ENCODE measurements at regions not wholly inside any gene's neighbourhood (a gene's known extent, or its start where the extent isn't known, plus 50 kb on each side); places are given as distances from the start of the nearest gene placed in this dataset.

DNA sequence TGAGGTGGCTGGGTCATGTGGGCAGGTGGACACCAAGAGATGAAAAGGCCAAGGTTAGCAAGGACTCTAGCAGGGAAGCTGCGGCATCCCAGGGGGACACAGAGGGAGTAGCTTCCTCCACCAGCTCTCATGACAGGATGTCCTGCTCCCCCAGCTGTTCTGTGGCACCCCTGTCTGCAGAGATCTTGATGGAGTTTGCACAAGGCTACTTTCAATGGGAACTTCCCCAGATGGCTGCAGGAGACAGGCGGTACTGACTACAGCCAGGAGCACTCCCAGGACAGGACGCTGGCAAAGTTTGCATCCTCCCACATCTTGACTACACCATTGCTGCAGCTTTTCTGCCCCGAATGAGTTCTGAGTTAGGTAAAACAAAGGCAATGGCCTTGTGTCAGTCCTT, 312.8 kb downstream of the TLE4 start:
- no peak for DNase-seq

DNA sequence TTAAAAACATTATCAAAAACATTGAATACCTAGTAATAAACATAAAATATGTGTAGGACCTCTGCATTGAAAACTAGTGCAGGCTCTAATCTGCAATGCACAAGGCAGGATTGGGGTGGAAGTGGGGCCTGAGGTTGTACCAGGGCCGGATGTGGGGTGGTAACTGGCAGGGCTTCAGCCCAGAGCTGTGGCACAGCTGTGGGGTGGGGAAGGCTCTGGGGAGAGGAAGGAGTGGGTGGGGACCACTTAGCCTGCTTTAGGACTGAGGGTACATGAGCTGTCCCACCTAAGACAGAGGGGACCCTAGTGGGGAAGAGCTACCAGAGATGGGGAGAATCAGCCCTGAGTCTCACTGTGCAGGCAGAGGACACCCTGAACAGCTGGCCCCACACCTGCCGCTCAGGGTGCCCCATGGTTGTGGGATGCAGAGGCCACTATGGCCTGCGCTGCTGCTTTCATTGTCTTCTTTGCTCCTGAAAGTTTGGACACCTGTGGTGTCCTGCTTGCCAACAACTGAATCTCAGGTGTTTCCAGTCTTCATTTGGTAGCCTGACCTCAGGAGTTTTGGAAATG, 311.4 kb downstream of the TLE4 start:
- DNase-seq, result no peak

DNA sequence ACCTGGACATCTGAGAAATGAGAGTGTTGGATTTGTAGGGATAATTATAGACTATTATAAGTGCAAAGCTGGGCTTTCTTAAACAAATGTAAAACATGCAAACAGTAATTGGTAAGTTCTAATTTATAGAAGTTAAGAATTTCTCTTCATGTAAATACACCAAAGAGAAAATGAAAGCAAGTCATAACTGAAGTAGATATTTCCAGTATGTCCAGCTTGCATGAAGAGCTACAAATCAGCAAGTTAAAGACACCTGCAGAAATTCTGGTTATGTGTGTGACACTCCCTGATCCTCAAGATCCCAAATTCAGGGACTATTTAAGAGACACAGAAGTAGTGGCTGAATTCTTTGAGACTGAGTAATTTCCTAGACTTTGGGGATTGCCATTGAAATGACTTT, 308.9 kb downstream of the TLE4 start:
- no peak for DNase-seq

DNA sequence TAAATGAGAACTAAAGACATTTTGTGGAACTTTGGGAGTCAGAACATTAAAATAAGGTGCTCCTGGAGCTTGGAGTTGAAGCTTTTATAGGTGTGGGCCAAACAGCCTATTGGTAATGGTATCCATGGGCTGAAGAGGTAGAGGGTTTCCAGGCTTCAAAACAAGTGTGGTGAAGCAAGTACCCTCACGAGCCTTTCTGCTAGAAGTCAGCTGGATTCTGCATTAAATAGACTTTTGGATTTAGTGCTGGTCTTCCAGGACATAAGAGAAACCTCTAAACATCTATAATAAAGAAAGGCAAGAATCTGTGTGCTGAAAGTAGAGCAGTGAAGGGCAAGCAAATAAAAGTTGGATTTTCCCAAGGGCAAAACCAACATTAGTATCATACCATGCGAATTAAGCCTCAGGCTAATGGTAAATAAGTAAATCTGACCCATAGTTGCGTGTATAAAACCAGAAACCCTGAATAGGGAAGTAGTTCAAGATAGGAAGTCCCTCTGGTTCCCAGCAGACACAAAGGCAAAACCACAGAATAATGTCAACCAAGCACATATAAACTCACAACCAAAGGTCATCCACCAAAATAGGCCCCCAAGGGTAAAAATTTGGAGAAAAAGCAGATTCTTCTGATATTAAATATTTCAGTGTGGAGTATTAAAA, 306.3 kb downstream of the TLE4 start:
- no peak for DNase-seq

DNA sequence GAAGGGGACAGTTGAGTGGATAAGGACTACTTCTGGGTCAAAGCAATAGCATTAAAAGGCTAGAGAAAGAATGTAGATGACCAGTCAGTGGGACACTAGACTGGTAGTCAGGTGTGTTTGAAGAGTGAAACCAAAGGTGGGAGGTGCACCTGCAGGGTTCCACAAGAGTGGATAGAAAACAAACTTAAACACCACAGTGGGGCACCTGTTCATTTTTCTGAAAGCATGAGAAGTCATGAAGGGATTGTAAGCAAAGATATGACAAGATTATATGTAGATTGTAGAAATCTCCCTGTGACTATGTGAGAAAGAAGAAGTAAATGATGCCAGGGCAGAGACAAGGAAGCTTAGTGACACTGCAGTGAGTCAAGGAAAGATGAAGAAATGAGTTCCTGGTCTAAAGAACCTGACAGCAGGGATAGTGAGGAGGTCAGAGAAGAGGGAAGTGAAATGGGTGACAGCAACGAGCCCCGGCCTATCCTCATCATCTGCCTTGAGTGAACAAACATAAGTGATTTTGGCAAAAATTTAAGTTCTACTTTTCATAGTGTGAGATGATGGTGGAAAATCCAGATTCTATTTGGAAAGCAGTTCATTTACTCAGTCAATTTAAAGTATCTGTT, 296.9 kb downstream of the TLE4 start:
- DNase-seq, result no peak

DNA sequence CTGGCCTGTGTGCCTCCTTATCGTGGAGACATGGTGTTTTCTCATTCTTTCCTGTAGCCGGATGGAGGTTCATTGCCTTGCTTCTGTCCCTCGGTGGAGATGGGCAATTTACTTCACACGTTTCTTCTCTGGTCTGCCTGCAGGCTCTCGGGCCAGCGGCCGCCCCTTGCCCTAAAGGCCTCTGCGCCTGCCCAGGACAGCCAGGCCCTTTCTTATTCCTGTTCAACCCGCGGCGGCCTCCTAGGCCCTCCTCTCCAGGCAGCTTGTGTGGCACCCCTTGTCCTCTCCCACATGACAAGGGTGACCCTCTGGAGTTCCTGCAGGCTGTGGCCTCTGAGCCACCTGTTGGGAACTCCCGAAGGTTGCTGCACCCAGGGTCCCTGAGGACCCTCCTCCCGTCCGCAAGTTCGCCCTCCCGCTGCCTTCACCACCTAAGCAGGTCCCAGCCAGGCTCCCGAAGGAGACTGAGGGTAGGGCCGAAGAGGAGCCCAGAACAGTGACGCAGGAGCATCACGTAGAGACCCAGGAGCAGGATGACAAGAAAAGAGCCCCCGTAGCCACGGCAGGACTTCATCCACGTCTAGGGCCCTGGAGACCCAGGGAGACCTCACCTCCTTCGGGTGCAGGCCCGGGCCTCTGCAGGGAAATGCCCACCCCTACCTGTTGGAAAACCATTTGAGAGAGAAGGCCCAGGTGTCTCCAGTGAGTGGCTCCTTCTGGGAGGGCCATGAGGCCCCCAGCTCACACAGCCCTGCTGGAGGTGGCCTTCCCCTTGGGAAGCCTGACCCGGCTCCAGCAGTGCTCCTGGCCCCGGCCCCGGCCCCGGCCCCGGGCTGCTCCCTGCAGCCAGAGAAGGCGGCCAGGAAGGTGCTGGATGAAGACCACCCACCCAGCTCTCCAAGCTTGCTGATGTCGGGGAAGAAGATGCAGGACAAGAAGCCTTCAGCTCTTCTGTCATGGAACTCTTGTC, 291.4 kb downstream of the TLE4 start:
- no peak for DNase-seq

DNA sequence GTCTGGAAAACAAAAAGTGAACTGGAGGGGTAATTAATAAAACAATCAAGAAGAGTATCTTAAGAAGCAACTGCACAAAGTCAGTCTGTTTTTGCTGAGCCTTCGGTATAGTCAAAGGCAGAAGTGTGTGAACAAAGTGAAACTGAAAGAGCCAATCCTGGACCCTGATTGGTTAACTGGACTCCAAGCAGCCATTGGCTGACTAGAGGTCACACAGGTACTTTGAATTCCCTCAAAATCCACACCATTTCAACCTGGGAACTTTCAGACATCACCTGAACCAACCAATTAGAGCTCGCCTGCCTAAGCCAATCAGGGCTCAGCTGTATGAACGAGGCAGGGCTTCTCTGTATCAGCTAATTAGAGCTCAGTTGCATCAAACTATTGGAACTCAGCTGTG, 286.7 kb downstream of the TLE4 start:
- no peak for DNase-seq

DNA sequence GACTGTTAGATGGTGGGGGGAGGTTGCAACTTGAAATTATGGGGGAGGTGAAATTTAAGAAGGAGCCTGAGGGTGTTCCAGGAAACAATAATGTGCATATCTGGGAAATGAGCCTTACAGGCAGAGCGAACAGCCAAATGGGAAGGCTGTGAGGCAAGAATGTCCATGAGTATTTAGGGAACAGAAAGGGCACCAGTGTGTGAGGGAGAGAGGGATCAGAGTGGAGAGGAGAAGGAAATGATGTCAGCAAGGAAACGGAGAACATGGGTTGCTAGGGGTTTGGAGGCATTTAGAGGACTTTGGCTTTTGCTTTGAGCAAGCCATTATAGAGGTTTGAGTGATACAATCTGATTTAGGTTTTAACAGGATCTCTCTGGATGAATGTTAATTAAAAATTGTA, 285.4 kb downstream of the TLE4 start:
- no peak for DNase-seq

DNA sequence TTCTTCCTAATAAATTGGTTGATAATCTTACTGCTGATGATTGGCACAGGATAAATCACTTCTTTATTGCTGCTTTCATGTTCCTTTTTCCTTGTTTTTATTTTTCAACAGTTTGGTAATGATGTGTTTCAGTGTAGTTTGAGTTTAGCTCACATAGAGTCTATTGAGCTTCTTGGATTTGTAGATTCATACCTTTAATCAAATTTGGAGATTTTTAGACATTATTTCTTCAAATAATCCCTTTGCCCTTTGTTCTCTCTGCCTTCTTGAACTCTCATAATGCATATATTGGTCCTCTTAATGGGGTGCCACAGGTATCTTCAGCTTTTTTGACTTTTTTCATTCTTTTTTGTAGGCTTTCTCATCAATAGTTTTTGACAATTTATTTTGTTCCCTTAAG, 275.3 kb downstream of the TLE4 start:
- no peak for DNase-seq

DNA sequence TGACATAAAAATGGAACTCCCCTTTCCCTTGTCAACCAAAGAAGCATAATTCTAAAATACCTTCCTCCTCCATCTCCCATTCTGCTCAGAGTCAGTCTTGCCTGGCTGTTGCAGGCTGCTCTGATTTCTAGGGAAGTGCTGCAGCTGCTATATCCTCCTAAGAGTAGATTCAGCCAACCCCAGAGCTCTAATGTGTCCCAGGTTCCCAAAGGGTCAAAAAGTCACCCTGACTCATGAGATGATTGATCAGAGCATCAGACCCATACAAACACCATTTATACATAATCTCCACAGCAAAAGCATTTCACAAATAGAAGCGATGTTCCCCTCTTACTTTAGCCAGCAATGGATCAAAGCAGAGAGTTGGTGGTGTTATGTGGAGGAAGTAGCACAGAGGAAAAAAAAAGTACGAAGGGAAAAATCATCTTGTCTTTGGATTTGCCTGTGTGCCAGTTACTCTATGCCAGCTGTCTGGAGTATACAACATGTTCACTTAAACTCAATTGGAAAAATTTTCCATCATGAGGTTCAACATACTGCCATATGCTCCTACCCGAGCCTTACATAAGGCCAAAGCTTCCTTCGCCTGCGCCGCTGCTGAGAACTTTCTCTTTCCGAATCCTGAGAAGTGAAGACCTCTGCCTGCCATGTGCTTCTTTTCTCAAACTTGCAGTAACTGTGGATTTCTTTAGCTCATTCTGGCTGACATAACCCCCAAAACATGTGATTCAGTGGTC, 258.0 kb downstream of the TLE4 start:
- DNase-seq, result no peak

DNA sequence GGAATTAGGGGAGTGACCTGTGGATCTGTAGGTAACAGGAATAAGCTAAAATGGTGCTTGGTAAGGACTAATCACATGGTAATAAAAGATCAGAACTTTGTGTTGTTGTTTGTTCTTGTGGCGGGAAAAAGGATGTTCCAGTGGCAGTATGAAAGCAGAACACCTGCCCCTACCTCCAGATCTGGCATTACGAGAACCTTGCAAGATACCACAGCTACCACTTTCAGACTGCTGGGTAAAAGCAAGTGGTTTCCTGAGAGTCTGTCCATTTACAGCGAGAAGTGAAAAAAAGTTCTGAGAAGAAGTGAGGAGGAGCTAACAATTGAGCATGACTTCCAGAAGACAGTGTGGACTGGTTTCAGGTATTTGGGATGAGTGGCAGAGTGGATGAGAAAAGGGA, 252.5 kb downstream of the TLE4 start:
- no peak for DNase-seq

DNA sequence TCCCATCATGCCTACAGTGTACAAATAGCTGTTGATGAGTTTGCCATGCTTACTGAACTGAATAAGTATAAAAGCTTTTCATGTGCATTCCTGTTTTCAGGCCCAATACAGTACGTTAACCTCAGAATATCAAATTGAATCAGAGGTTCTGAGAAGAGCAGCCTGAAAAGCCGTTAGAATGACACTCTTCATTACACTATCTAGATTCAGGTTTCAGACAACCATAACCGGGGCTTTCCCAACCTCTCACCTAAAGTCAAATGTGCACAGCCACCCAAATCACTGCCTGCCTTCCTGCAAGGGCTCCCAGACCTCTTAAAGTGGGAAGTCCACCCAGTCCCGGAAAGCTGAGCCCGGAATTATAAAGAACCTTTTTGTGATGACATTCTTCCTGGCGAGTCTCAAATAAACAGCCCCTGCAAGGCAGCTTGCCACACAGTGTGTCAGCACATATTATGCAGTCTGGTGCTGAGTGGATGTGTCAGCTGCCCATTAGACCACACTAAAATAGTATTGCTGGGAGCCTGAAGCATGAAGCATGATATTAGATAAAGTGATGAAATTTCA, 245.8 kb downstream of the TLE4 start:
- DNase-seq, result no peak

DNA sequence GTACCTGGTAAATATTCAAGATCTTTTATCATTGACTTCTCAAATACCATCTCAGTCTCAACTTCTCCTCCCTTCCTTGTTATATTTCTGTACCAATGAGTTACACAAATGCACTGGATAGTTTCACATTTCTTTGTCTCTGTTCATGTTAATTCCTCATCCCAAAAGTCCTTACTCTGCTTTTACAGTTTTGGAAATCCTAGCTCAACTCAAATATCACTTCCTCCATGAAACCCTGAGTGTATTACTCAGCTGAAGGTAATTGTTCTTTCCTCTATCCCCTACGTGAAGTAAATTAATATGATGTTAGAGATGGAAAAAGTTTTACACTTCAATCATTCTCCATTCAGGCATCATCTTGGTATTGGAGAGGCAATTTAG, 241.5 kb downstream of the TLE4 start:
- DNase-seq, result no peak

DNA sequence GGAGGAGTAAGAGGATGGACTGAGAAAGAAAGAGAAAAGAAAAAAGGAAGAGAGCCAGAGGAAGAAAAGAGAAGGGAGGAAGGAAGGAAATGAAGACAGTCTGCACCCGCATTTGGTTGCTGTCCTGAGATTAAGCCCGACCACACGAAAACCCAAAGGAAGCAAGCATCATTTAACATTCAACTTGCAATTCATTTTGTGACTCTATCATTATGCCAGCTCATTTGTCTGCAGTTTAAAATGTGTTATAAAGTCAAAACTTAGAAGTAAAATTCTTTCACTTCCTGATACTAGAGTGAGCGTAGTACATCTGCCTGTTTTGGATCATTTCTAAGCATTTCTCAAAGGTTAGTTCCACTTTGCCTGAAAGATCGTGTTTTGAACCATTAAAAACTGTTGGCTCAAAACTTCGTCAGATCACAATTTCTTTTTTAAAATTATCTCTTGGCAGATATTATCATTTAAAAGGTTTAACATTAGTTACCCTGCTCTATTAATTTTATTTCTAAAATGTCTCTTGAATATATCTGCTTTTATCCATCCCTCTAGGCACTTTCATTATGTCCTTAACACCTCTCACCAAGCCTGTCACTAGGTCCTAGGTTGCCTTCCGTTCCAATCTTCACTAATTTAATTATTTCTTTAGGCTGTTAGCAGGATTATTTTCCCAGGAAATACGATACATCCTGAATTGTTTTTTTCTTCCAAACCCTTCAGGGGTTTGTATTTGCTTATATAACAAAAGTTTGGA, 240.9 kb downstream of the TLE4 start:
- no peak for DNase-seq

DNA sequence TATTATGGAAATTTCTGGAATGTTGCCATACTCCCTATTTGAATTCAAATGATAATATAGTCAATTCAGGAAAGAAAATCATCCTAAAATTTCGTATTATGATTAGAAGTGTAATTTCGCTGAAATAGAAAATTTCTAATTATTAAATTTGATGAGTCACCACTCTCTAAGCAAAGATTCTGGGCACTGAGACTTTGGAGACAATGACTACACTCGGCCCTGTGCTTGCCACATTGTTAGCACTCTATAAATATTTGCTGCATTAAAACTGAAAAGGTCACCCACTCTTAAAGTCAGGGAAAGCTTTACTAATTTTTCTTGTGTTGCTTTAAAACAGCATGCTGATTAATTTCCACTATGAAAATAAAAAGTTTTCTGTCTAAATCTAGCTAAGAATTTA, 240.3 kb downstream of the TLE4 start:
- no peak for DNase-seq

DNA sequence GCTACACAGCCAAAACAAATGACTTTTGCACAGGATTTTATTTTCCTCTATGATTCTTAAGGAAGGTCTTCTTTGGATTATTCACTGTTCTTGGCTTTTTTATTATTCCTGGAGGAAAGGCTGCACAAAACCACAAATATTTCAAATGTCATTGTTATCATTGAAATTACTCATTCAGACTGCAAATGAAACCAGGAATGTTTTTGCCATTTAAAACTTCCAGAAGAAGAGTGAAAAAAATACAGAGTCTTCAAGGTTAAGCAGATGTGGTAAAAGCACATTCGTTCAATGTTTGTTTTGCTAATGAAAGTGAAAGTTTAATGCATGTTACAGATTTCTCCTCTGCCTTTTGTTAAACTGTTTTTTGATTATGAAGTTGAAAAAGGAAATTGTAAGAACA, 238.2 kb downstream of the TLE4 start:
- no peak for DNase-seq

DNA sequence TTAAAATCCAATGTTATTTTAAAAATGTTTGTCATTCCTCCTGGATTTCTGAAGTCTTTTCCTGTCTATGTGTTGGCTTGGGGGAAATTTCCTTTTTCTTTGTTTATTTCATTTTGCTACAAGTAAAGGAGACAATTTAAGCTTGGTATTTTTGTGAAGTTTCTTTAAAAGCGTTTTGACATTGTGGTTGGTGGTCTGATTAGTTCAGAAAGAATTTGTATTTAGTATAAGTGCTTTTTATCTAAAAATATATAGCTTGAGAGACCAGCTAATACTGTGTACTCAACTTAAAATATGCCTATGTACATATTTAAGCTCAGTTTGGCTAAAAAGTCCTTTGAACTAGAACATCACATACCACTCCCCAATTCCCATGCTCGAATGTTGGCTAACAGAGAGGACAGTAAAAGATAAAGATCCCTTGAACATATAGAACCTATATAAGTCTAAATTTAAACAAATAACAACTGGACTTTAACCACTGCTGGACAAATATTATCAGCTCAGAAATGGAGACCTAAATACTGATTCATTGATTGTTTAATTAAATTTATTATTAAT, 237.6 kb downstream of the TLE4 start:
- no peak for DNase-seq

DNA sequence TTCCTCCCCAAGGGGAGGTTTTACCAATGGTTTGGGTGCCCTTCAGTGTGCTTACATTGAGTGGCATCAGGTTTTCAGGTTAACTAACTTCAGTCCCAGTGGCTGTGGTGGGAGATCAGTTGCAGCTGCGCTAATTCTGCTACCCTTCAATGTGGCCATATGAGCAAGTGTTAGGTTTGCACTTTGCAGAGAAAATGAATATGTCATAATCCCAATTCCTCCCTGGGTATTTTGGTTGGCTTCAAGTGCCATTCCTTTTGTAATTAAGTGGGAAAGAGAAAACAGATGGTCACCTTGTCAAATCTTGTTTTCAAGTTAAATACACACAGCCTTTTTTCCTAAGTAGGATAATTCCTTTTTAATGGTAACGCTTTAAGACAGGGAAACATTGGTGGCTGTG, 236.2 kb downstream of the TLE4 start:
- no peak for DNase-seq

DNA sequence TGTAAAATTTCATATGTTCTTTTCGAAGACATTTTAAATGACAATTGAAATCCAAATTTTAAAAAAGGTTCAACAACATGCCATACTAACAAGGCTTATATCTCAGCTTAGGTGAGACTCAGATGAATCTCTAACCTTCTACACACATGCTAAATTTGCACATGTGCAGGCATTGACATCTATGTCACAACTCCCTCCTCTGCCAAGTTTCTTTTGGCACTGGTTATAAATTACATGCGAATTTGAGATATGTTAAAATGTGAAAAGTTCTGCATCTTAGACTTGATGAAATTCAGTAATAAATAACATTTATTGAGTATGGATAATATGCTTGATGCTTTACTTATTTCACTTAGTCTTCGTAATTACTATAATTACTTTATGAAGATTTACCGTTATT, 234.3 kb downstream of the TLE4 start:
- DNase-seq, result no peak

DNA sequence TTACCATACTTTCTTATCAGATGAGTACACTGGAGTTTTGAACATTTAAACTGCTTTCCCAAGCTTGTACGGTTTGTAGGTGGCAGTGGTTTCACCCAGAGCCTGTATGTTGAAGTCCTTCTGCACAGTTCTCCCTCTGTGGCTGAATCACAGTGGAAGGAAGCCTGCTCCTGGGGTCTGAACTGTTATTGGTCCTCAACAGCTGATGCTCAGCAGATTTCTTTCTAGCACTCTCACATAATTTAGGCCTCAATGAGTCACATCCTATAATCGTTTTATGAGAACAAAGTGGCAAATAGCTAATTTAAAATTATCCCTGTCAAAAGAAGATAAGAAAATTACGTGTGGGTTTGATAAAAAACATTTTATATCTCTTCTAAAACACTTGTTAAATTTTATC, 229.7 kb downstream of the TLE4 start:
- DNase-seq, result no peak

DNA sequence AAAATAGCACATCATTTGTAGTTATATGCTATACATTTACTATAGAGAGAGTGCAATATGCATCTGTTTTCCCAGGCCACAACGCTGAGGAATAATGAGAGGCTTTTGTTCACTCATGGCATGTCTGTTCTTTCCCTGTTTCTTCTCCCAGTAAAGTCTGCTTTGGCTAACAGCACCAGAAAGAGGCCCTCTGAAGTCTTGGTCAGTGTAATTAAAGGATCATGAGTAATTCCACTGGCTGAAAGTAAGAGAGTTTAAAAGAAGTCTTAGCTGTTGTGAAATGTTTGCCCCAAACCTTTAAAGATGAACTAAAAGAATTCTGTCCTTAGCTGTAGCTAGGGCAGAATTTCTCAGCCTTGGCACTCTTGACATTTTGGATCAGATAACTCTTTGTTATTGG, 228.8 kb downstream of the TLE4 start:
- DNase-seq, result no peak

All from NCI-H2227 treated with DMSO at 0.1 percent for 48 hours (cell line).